ENCODE measurements at regions not wholly inside any gene's neighbourhood (a gene's known extent, or its start where the extent isn't known, plus 50 kb on each side); places are given as distances from the start of the nearest gene placed in this dataset.
"Not testable (repeated sequence)": the region's sequence is repeated elsewhere in the genome, so short reads cannot be mapped to it uniquely, and the experiment has no call there.

- no peak for DNase-seq
These were observed 51.2 kb upstream of the LBX1 start for GRCh38 chr10:101280511-101280910.

GRCh38 chr10:101280921-101281320, 51.7 kb upstream of the LBX1 start:
- DNase-seq = not testable (repeated sequence)

- no peak for DNase-seq
These were observed 53.7 kb upstream of the LBX1 start for GRCh38 chr10:101282947-101283346.

- no peak for DNase-seq
These were observed 54.5 kb upstream of the LBX1 start for GRCh38 chr10:101283762-101284100.

GRCh38 chr10:101284101-101284743, 55.0 kb upstream of the LBX1 start:
- no peak for DNase-seq

GRCh38 chr10:101284744-101285463, 55.6 kb upstream of the LBX1 start:
- no peak for DNase-seq

GRCh38 chr10:101285519-101286070, 56.3 kb upstream of the LBX1 start:
- DNase-seq = peak; percentile 77

GRCh38 chr10:101286248-101287046, 57.2 kb upstream of the LBX1 start:
- no peak for DNase-seq

GRCh38 chr10:101287183-101287996, 58.1 kb upstream of the LBX1 start:
- DNase-seq = no peak

- peak; percentile 33 for DNase-seq
These were observed 58.9 kb upstream of the LBX1 start for GRCh38 chr10:101287997-101288635.

- no peak for DNase-seq
These were observed 60.3 kb upstream of the LBX1 start for GRCh38 chr10:101289541-101289940.

- DNase-seq = no peak
These were observed 61.2 kb upstream of the LBX1 start for GRCh38 chr10:101290431-101290830.

GRCh38 chr10:101290881-101291280, 61.6 kb upstream of the LBX1 start:
- no peak for DNase-seq

GRCh38 chr10:101291331-101292193, 62.3 kb upstream of the LBX1 start:
- DNase-seq = peak; percentile 52

GRCh38 chr10:101292194-101293006, 61.6 kb upstream of the BTRC start:
- peak; percentile 60 for DNase-seq

- peak; percentile 35 for DNase-seq
These were observed 60.8 kb upstream of the BTRC start for GRCh38 chr10:101293007-101293723.

GRCh38 chr10:101294109-101294508, 59.9 kb upstream of the BTRC start:
- DNase-seq = no peak

GRCh38 chr10:101295261-101295660, 58.7 kb upstream of the BTRC start:
- no peak for DNase-seq

- no peak for DNase-seq
These were observed 56.0 kb upstream of the BTRC start for GRCh38 chr10:101297901-101298486.

All from NCI-H1105 (cell line).